Skeletal muscle cell (primary cell): ENCODE measurements at regions not wholly inside any gene's neighbourhood (a gene's known extent, or its start where the extent isn't known, plus 50 kb on each side); places are given as distances from the start of the nearest gene placed in this dataset.
"Not testable (repeated sequence)": the region's sequence is repeated elsewhere in the genome, so short reads cannot be mapped to it uniquely, and the experiment has no call there.

Experiments used
- DNase-seq: peaks from one replicate; pipeline ENCODE4 v3.0.0-alpha.2; 2010; ENCODE audit warnings: low read depth
- H3K4me3 ChIP-seq: 2 replicates; pipeline ENCODE4 v1.5.1; 2011; ENCODE audit warnings: low read depth, mild to moderate bottlenecking, control low read depth, low read length, moderate library complexity

DNA sequence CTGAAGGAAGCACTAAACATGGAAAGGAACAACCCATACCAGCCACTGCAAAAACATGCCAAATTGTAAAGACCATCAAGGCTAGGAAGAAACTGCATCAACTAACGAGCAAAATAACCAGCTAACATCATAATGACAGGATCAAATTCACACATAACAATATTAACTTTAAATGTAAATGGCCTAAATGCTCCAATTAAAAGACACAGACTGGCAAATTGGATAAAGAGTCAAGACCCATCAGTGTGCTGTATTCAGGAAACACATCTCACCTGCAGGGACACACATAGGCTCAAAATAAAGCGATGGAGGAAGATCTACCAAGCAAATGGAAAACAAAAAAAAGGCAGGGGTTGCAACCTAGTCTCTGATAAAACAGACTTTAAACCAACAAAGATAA is 113.5 kb upstream of the DLG1 start:
- not testable (repeated sequence) for DNase-seq, H3K4me3 ChIP-seq

DNA sequence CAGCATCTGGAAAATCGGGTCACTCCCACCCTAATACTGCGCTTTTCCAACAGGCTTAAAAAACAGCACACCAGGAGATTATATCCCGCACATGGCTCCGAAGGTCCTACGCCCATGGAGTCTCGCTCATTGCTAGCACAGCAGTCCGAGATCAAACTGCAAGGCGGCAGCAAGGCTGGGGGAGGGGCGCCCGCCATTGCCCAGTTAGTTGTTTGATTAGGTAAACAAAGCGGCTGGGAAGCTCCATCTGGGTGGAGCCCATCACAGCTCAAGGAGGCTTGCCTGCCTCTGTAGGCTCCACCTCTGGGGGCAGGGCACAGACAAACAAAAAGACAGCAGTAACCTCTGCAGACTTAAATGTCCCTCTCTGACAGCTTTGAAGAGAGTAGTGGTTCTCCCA is 111.8 kb upstream of the DLG1 start:
- not testable (repeated sequence) for DNase-seq, H3K4me3 ChIP-seq

- no peak overlapping the region for H3K4me3 ChIP-seq
- peak; percentile 13 for DNase-seq
Measured at GRCh38 chr3:197408177-197408957, 110.0 kb upstream of the DLG1 start.

- no peak overlapping the region for H3K4me3 ChIP-seq
- no peak for DNase-seq
Measured at GRCh38 chr3:197407526-197407925, 109.1 kb upstream of the DLG1 start.

- no peak overlapping the region for H3K4me3 ChIP-seq
- DNase-seq, result no peak
Measured at GRCh38 chr3:197407053-197407452, 108.6 kb upstream of the DLG1 start.

DNA sequence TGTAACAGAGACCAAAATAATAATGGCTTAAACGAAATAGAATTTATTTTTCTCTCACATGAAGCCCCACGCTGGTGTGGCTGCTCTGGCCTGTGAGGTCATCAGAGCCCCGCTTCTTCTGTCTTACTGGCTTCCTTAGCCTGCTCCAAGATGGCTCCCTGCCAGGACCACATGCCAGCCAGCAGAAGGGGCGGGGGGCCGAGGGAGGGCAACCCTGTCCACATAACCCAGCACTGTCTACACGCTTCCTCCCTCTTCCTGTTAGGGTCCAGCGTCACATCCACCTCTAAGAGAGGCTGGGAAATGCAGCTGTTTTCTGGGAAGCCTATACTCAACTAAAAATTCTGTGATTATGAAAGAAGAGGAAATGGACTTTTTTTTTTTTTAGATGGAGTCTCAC is 107.9 kb upstream of the DLG1 start:
- no peak overlapping the region for H3K4me3 ChIP-seq
- peak; percentile 43 for DNase-seq

GRCh38 chr3:197404754-197405153 is 106.3 kb upstream of the DLG1 start:
- no peak overlapping the region for H3K4me3 ChIP-seq
- DNase-seq, result no peak

DNA sequence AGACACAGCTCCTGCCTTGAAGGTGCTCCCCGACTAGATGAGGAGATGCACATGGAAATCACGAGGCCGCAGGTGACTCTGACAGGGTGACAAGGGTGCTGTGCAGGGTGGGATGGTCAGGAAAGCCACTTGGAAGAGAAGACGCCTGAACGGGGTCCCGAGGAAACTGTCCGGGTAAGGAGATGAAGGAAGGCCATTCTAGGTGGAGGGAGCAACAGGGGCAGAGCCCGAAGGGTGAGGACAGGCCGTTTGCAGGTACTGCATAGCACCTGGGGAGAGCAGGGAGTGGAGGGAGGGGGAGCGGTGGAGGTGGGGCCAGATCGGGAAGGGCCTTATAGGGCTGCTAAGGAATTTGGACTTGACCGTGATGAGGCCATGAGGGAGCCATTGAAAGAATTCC is 105.6 kb upstream of the DLG1 start:
- DNase-seq, result no peak

DNA sequence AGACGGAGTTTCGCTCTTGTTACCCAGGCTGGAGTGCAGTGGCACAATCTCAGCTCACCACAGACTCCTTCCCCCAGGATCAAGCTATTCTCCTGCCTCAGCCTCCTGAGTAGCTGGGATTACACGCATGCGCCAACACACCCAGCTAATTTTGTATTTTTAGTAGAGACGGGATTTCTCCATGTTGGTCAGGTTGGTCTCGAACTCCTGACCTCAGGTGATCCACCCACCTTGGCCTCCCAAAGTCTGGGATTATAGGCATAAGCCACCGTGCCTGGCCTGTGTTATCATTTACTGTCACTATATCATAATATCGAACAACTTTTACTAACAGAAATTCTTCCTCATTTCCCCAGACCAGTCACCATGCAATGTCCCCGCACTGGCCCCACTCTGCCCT is 104.0 kb upstream of the DLG1 start:
- not testable (repeated sequence) for H3K4me3 ChIP-seq, DNase-seq

More for the DNA sequence above, 105.6 kb upstream of the DLG1 start:
- H3K4me3 ChIP-seq, result no peak overlapping the region

GRCh38 chr3:197399486-197399885 is 101.1 kb upstream of the DLG1 start:
- H3K4me3 ChIP-seq, result no peak overlapping the region
- DNase-seq, result no peak

GRCh38 chr3:197398286-197398878 is 100.0 kb upstream of the DLG1 start:
- DNase-seq, result no peak

DNA sequence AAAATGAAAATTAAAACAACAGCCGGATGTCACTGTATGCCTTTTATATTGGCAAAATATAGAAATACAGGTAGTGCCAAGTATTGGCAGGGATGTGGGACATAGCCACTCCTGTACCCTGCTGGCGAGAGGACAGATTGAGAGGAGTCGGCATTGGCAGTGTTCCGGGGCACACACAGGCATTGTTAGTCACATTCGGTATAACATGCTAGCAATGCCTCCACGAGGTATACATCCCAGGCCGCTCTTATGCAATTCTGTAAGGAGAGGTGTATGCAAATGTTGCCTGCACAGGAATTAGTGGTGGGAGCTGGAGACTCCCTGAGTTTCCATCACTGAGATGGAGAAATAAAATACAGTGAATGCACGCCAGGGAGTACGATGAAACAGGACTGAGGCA is 99.4 kb upstream of the DLG1 start:
- DNase-seq, result no peak
- H3K4me3 ChIP-seq, result no peak overlapping the region

More at GRCh38 chr3:197398286-197398878, 100.0 kb upstream of the DLG1 start:
- H3K4me3 ChIP-seq, result no peak overlapping the region

GRCh38 chr3:197394464-197395321 is 96.3 kb upstream of the DLG1 start:
- no peak overlapping the region for H3K4me3 ChIP-seq
- peak; percentile 99 for DNase-seq

- H3K4me3 ChIP-seq, DNase-seq: not testable (repeated sequence)
Measured at GRCh38 chr3:197394126-197394463, 95.7 kb upstream of the DLG1 start.

GRCh38 chr3:197393711-197394110 is 95.3 kb upstream of the DLG1 start:
- DNase-seq, result no peak
- no peak overlapping the region for H3K4me3 ChIP-seq

DNA sequence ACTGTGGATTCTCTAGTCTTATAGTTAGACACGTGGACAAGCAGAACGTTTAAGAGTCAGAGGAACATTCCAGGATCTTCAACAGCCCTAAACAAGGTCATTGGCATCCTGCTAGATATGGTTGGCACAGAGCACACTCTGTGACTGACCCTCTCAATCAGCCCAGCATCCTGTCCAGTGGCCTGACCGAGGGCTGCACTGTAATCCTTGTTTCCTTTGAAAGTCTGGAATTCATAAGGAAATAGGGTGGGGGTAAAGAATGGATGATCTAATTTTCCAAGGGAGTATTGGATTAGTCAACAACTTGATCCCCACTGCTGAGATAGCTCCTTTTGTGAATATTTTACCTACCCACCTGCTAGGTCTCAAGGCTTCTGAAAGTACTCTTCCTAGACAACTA is 94.5 kb upstream of the DLG1 start:
- no peak overlapping the region for H3K4me3 ChIP-seq
- DNase-seq, result no peak

- no peak overlapping the region for H3K4me3 ChIP-seq
- no peak for DNase-seq
Measured at GRCh38 chr3:197381371-197381770, 83.0 kb upstream of the DLG1 start.

- DNase-seq, result no peak
- no peak overlapping the region for H3K4me3 ChIP-seq
Measured at GRCh38 chr3:197380786-197381185, 82.4 kb upstream of the DLG1 start.

GRCh38 chr3:197378985-197379718 is 80.7 kb upstream of the DLG1 start:
- no peak for DNase-seq
- no peak overlapping the region for H3K4me3 ChIP-seq
